ENCODE measurements at regions not wholly inside any gene's neighbourhood (a gene's known extent, or its start where the extent isn't known, plus 50 kb on each side); places are given as distances from the start of the nearest gene placed in this dataset.

- H2AFZ ChIP-seq (ENCODE audit: low read length), result no peak overlapping the region
- no peaks in the 10 kb centered on the region for H3K36me3 ChIP-seq (ENCODE audit: control insufficient read depth, insufficient read depth, low read length)
- H3K9me3 ChIP-seq (ENCODE audit: control insufficient read depth, insufficient read depth, low read depth, low read length), result no peaks in the 10 kb centered on the region
- H3K4me3 ChIP-seq (replicated peaks in 1 of 4; ENCODE audit: control extremely low read depth in 1 of 4, insufficient read depth in 1 of 4, low read depth in 3 of 4, low read length in 4 of 4), result no peak overlapping the region
- no peak overlapping the region for H3K4me2 ChIP-seq (ENCODE audit: extremely low read depth, insufficient read depth, low read length)
- H3K27me3 ChIP-seq (ENCODE audit: control insufficient read depth, insufficient read depth, low read length), result no peaks in the 10 kb centered on the region
- no peaks in the 10 kb centered on the region for H3K79me2 ChIP-seq (ENCODE audit: control insufficient read depth, insufficient read depth, low read length)
- no peak for DNase-seq (ENCODE audit: low read depth in 2 of 2)
- H3K9ac ChIP-seq (ENCODE audit: insufficient read depth, low read length), result no peak overlapping the region
- no peak overlapping the region for H3K27ac ChIP-seq (ENCODE audit: insufficient read depth, low read length)
- H3K4me1 ChIP-seq (ENCODE audit: control insufficient read depth, extremely low read depth, insufficient read depth, low read length), result no peaks in the 10 kb centered on the region
- TF ChIP-seq EZH2 (IDR thresholded peaks at IDR 0.05; ENCODE audit: low read length, missing control alignments), result no peak
- TF ChIP-seq CTCF (conservative IDR thresholded peaks at IDR 0.05 in 1 of 2, IDR thresholded peaks at IDR 0.05 in 1 of 2; ENCODE audit: low read depth in 1 of 2, low read length in 2 of 2), result no peak
- H4K20me1 ChIP-seq (ENCODE audit: control insufficient read depth, extremely low read depth, insufficient read depth, low read length), result no peaks in the 10 kb centered on the region
Observed at GRCh38 chrX:43436517-43436916, 219.6 kb upstream of the MAOA start.

GRCh38 chrX:43446752-43447151, 209.3 kb upstream of the MAOA start:
- no peak for DNase-seq (ENCODE audit: low read depth in 2 of 2)
- Histone ChIP-seq H3K9me3 (ENCODE audit: control insufficient read depth, insufficient read depth, low read depth, low read length) (no peaks in the 10 kb centered on the region), H3K36me3 (ENCODE audit: control insufficient read depth, insufficient read depth, low read length) (no peaks in the 10 kb centered on the region), H2AFZ (ENCODE audit: low read length) (no peak overlapping the region), H3K4me2 (ENCODE audit: extremely low read depth, insufficient read depth, low read length) (no peak overlapping the region), H4K20me1 (ENCODE audit: control insufficient read depth, extremely low read depth, insufficient read depth, low read length) (no peaks in the 10 kb centered on the region), H3K4me1 (ENCODE audit: control insufficient read depth, extremely low read depth, insufficient read depth, low read length) (no peaks in the 10 kb centered on the region), H3K4me3 (replicated peaks in 1 of 4; ENCODE audit: control extremely low read depth in 1 of 4, insufficient read depth in 1 of 4, low read depth in 3 of 4, low read length in 4 of 4) (no peak overlapping the region), H3K27me3 (ENCODE audit: control insufficient read depth, insufficient read depth, low read length) (no peaks in the 10 kb centered on the region), H3K9ac (ENCODE audit: insufficient read depth, low read length) (no peak overlapping the region), H3K79me2 (ENCODE audit: control insufficient read depth, insufficient read depth, low read length) (no peaks in the 10 kb centered on the region), H3K27ac (ENCODE audit: insufficient read depth, low read length) (no peak overlapping the region)
- no peak for TF ChIP-seq EZH2 (IDR thresholded peaks at IDR 0.05; ENCODE audit: low read length, missing control alignments)
- TF ChIP-seq CTCF (conservative IDR thresholded peaks at IDR 0.05 in 1 of 2, IDR thresholded peaks at IDR 0.05 in 1 of 2; ENCODE audit: low read depth in 1 of 2, low read length in 2 of 2), result no peak

- no peak for TF ChIP-seq CTCF (conservative IDR thresholded peaks at IDR 0.05 in 1 of 2, IDR thresholded peaks at IDR 0.05 in 1 of 2; ENCODE audit: low read depth in 1 of 2, low read length in 2 of 2)
- TF ChIP-seq EZH2 (IDR thresholded peaks at IDR 0.05; ENCODE audit: low read length, missing control alignments), result no peak
- H3K36me3 ChIP-seq (ENCODE audit: control insufficient read depth, insufficient read depth, low read length), result no peaks in the 10 kb centered on the region
- H3K4me2 ChIP-seq (ENCODE audit: extremely low read depth, insufficient read depth, low read length), result no peak overlapping the region
- no peak overlapping the region for H3K27ac ChIP-seq (ENCODE audit: insufficient read depth, low read length)
- H2AFZ ChIP-seq (ENCODE audit: low read length), result no peak overlapping the region
- no peaks in the 10 kb centered on the region for H3K27me3 ChIP-seq (ENCODE audit: control insufficient read depth, insufficient read depth, low read length)
- H3K9me3 ChIP-seq (ENCODE audit: control insufficient read depth, insufficient read depth, low read depth, low read length), result no peaks in the 10 kb centered on the region
- no peak for DNase-seq (ENCODE audit: low read depth in 2 of 2)
- no peaks in the 10 kb centered on the region for H3K79me2 ChIP-seq (ENCODE audit: control insufficient read depth, insufficient read depth, low read length)
- no peak overlapping the region for H3K9ac ChIP-seq (ENCODE audit: insufficient read depth, low read length)
- H3K4me3 ChIP-seq (replicated peaks in 1 of 4; ENCODE audit: control extremely low read depth in 1 of 4, insufficient read depth in 1 of 4, low read depth in 3 of 4, low read length in 4 of 4), result no peak overlapping the region
- no peaks in the 10 kb centered on the region for H4K20me1 ChIP-seq (ENCODE audit: control insufficient read depth, extremely low read depth, insufficient read depth, low read length)
- H3K4me1 ChIP-seq (ENCODE audit: control insufficient read depth, extremely low read depth, insufficient read depth, low read length), result no peaks in the 10 kb centered on the region
Observed at GRCh38 chrX:43448688-43449087, 207.4 kb upstream of the MAOA start.
